ENCODE measurements at regions not wholly inside any gene's neighbourhood (a gene's known extent, or its start where the extent isn't known, plus 50 kb on each side); places are given as distances from the start of the nearest gene placed in this dataset.

DNA sequence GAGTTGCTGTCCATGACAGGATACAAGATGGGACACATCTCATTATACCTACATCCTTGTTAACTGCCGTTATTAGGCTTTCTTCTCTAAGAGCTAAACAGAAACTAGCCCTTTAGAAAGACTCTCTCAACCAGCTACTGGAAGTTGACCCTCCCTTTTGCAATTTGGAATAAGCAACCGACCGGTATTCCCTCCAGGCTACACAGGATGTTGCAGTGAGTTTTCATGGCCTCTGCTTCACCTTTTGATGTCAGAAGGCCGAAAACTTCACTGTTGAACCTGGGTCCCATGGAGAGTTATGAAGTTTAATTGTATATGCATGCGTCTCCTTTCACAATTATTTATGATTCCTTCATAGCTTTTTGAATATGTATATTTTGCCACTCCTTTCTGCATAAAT is 1042.5 kb upstream of the SPRY2 start:
- no peak for TF ChIP-seq CTCF (IDR thresholded peaks at IDR 0.05; ENCODE audit: insufficient read depth, low read length)
- TF ChIP-seq, protein P1, sequence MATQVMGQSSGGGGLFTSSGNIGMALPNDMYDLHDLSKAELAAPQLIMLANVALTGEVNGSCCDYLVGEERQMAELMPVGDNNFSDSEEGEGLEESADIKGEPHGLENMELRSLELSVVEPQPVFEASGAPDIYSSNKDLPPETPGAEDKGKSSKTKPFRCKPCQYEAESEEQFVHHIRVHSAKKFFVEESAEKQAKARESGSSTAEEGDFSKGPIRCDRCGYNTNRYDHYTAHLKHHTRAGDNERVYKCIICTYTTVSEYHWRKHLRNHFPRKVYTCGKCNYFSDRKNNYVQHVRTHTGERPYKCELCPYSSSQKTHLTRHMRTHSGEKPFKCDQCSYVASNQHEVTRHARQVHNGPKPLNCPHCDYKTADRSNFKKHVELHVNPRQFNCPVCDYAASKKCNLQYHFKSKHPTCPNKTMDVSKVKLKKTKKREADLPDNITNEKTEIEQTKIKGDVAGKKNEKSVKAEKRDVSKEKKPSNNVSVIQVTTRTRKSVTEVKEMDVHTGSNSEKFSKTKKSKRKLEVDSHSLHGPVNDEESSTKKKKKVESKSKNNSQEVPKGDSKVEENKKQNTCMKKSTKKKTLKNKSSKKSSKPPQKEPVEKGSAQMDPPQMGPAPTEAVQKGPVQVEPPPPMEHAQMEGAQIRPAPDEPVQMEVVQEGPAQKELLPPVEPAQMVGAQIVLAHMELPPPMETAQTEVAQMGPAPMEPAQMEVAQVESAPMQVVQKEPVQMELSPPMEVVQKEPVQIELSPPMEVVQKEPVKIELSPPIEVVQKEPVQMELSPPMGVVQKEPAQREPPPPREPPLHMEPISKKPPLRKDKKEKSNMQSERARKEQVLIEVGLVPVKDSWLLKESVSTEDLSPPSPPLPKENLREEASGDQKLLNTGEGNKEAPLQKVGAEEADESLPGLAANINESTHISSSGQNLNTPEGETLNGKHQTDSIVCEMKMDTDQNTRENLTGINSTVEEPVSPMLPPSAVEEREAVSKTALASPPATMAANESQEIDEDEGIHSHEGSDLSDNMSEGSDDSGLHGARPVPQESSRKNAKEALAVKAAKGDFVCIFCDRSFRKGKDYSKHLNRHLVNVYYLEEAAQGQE (IDR thresholded peaks at IDR 0.05; ENCODE audit: insufficient replicate concordance, low read depth) = no peak
- no peak for TF ChIP-seq GABPA (IDR thresholded peaks at IDR 0.05; ENCODE audit: low read depth)

All from HL-60 (cell line).